ENCODE measurements at regions not wholly inside any gene's neighbourhood (a gene's known extent, or its start where the extent isn't known, plus 50 kb on each side); places are given as distances from the start of the nearest gene placed in this dataset.

- no peaks in the 10 kb centered on the region for H3K27me3 ChIP-seq (ENCODE audit: insufficient read depth in 3 of 3, low read length in 2 of 3)
- no peaks in the 10 kb centered on the region for H3K36me3 ChIP-seq (ENCODE audit: insufficient read depth in 1 of 2, low read depth in 1 of 2)
- intact Hi-C loops (cut with DNase I): loop anchor here in 1 of 2 donors (10.0 kb wide), 1 partner anchor 690 kb away; the partner anchor contains the start of gene SLTM
- ATAC-seq (no peak), DNase-seq (no peak)
- TF ChIP-seq, protein P1, sequence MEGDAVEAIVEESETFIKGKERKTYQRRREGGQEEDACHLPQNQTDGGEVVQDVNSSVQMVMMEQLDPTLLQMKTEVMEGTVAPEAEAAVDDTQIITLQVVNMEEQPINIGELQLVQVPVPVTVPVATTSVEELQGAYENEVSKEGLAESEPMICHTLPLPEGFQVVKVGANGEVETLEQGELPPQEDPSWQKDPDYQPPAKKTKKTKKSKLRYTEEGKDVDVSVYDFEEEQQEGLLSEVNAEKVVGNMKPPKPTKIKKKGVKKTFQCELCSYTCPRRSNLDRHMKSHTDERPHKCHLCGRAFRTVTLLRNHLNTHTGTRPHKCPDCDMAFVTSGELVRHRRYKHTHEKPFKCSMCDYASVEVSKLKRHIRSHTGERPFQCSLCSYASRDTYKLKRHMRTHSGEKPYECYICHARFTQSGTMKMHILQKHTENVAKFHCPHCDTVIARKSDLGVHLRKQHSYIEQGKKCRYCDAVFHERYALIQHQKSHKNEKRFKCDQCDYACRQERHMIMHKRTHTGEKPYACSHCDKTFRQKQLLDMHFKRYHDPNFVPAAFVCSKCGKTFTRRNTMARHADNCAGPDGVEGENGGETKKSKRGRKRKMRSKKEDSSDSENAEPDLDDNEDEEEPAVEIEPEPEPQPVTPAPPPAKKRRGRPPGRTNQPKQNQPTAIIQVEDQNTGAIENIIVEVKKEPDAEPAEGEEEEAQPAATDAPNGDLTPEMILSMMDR (IDR thresholded peaks at IDR 0.05): no peak
- H3K27ac ChIP-seq: no peak overlapping the region
- WGBS, 3 donors: 37 to 63% (median 47%) methylated on average over 7 of the region's 7 CpGs
- no peak overlapping the region for H3K4me3 ChIP-seq
- H3K4me1 ChIP-seq: peaks cover 29% of the 10 kb centered on the region
- no peaks in the 10 kb centered on the region for H3K9me3 ChIP-seq
Observed at GRCh38 chr15:58244536-58244935, 106.4 kb downstream of the AQP9 start.

DNA sequence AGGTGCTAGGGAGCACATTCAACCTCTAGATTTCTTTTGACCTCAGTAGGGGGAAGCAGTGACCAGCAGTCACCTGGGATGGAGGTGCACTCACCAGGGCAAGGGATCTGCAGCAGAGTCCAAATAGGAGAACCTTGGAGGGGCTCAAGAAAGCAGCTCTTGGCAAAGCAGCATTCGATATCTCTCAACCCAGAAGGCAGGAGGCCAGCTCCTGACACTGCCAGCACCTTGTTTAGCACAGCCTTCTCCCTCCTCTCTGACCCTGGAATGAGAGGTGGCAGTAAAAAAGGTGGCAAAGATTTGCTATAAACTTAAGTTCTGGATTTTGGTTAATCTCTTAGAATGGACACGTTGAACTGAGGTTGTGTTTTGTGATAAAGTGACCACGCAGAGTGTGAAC lies 107.9 kb downstream of the AQP9 start:
- TF ChIP-seq, protein P1 (IDR thresholded peaks at IDR 0.05): no peak
- DNase-seq (no peak), ATAC-seq (no peak)
- Histone ChIP-seq H3K4me1 (peaks cover 26% of the 10 kb centered on the region), H3K27ac (peak overlapping the region; percentile 81), H3K27me3 (ENCODE audit: insufficient read depth in 3 of 3, low read length in 2 of 3) (no peaks in the 10 kb centered on the region), H3K9me3 (no peaks in the 10 kb centered on the region), H3K4me3 (no peak overlapping the region), H3K36me3 (ENCODE audit: insufficient read depth in 1 of 2, low read depth in 1 of 2) (no peaks in the 10 kb centered on the region)
- WGBS, 3 donors: 60 to 75% (median 66%) methylated on average over 3 of the region's 3 CpGs
- intact Hi-C loops (cut with DNase I): loop anchor here in 1 of 2 donors (5.0 to 10.0 kb wide), 2 partner anchors 86 to 689 kb away; partner anchors contain the start of gene SLTM

DNA sequence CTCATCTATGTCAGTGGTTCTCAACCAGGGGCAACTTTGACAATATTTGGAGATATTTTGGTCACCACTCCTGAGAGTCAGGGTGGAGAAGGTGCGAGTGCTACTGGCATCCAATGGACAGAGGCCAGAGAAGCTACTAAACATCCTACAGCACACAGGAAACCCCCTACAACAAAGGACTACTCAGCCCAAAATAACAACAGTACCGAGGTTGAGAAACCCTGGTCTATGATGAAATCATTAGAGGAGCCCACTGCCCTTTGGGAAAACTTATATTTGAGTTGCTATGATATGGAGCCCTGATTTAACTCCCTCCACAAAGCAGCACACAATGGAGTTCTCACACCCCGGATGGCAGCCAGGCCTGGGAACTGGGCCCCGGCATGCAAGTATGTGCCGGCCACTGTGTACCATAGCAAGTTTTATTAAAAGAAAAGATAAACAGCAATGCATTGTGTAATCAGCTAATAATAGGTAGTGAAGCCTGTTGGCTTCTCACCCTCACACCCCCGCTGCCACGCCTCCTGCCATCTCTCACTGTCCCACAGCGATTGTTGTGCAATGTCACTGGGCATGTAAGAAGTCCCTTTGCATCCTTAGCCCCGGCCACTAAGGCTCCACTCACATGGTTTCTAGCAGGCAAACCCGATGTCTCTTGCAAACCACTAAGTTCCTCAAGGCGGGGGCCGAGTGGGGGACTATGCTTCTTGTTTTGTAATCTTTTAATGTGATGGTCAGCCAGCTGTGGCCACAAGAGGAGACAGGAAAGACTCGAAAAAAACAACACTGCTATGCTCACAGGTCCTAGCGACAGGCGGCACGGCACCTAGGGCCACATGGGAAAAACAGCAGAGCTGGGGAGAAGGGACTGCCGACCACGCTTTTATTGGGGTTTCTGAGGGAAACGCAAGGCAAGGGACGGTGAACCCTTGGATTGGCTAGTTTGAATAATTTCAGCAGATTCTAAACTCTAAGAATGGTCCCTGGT lies 110.0 kb downstream of the AQP9 start:
- no peaks in the 10 kb centered on the region for H3K36me3 ChIP-seq (ENCODE audit: insufficient read depth in 1 of 2, low read depth in 1 of 2)
- H3K4me3 ChIP-seq: no peak overlapping the region

GRCh38 chr15:58249646-58250312 lies 111.6 kb downstream of the AQP9 start:
- H3K27ac ChIP-seq: peak overlapping the region; percentile 81
- peaks cover 2% of the 10 kb centered on the region for H3K9me3 ChIP-seq
- ATAC-seq (no peak), DNase-seq (no peak)
- TF ChIP-seq, protein P1 (IDR thresholded peaks at IDR 0.05): no peak
- H3K27me3 ChIP-seq (ENCODE audit: insufficient read depth in 3 of 3, low read length in 2 of 3): no peaks in the 10 kb centered on the region
- WGBS, 3 donors: 75 to 79% (median 78%) methylated on average over 8 of the region's 8 CpGs
- H3K4me3 ChIP-seq: no peak overlapping the region
- no peaks in the 10 kb centered on the region for H3K36me3 ChIP-seq (ENCODE audit: insufficient read depth in 1 of 2, low read depth in 1 of 2)
- intact Hi-C loops (cut with DNase I): loop anchor here in 1 of 2 donors (5.0 to 10.0 kb wide), 2 partner anchors 83 to 685 kb away; partner anchors contain the start of gene SLTM
- H3K4me1 ChIP-seq: peaks cover 26% of the 10 kb centered on the region

More for the DNA sequence above, 110.0 kb downstream of the AQP9 start:
- ATAC-seq (peak; percentile 93 to 96 (median 95)), DNase-seq (peak; percentile 81 to 93)
- no peaks in the 10 kb centered on the region for H3K9me3 ChIP-seq
- peak overlapping the region; percentile 81 for H3K27ac ChIP-seq
- H3K27me3 ChIP-seq (ENCODE audit: insufficient read depth in 3 of 3, low read length in 2 of 3): no peaks in the 10 kb centered on the region
- H3K4me1 ChIP-seq: peaks cover 26% of the 10 kb centered on the region
- WGBS, 3 donors: 43 to 56% (median 47%) methylated on average over 20 of the region's 20 CpGs
- intact Hi-C loops (cut with DNase I): loop anchor here in 1 of 2 donors (5.0 to 10.0 kb wide), 2 partner anchors 84 to 687 kb away; partner anchors contain the start of gene SLTM
- TF ChIP-seq, protein P1 (IDR thresholded peaks at IDR 0.05): no peak

Measured in psoas muscle (tissue), 7 donors.